OCI-LY1 (cell line): ENCODE measurements at regions not wholly inside any gene's neighbourhood (a gene's known extent, or its start where the extent isn't known, plus 50 kb on each side); places are given as distances from the start of the nearest gene placed in this dataset.

Experiments
- H2AFZ ChIP-seq: fragments of 200-600 bp; sonication (generic), shearing (Covaris generic); 2 replicates; pipeline ENCODE4 v1.6.0; 2014; ENCODE audit warnings: antibody characterized with exemption, mild to moderate bottlenecking, low read length
- H3F3A ChIP-seq: fragments of 200-600 bp; sonication (generic), shearing (Covaris generic); 2 replicates; pipeline ENCODE4 v1.6.0; 2014; ENCODE audit warnings: mild to moderate bottlenecking, antibody characterized with exemption, low read length, moderate library complexity; ENCODE audit not compliant: insufficient read depth
- H3K27ac ChIP-seq: fragments of 200-600 bp; sonication (generic); 2 replicates; pipeline ENCODE4 v1.5.1; 2014; ENCODE audit warnings: low read length, mixed run types, mild to moderate bottlenecking, low read depth; ENCODE audit not compliant: poor library complexity, severe bottlenecking
- H3K27me3 ChIP-seq: fragments of 200-600 bp; sonication (generic); 2 replicates; pipeline ENCODE4 v1.6.0; 2014; ENCODE audit warnings: antibody characterized with exemption, mild to moderate bottlenecking, low read length, moderate library complexity; ENCODE audit not compliant: insufficient read depth
- H3K36me3 ChIP-seq: fragments of 200-600 bp; sonication (generic); 2 replicates; pipeline ENCODE4 v1.6.1; 2014; ENCODE audit warnings: mild to moderate bottlenecking, antibody characterized with exemption, low read length, moderate library complexity, mixed read lengths; ENCODE audit not compliant: insufficient read depth
- H3K4me1 ChIP-seq: fragments of 200-600 bp; sonication (generic); 2 replicates; pipeline ENCODE4 v1.5.1; 2014; ENCODE audit warnings: mild to moderate bottlenecking, low read length, moderate library complexity; ENCODE audit not compliant: insufficient read depth, severe bottlenecking
- H3K4me2 ChIP-seq: fragments of 200-600 bp; sonication (generic), shearing (Covaris generic); 2 replicates; pipeline ENCODE4 v1.6.1; 2014; ENCODE audit warnings: low read length
- H3K4me3 ChIP-seq: fragments of 200-600 bp; sonication (generic); 2 replicates; pipeline ENCODE4 v1.5.1; 2014; ENCODE audit warnings: low read length, low read depth, mild to moderate bottlenecking, mixed read lengths; ENCODE audit not compliant: poor library complexity, severe bottlenecking
- H3K79me2 ChIP-seq: fragments of 200-600 bp; shearing (Covaris generic); 2 replicates; pipeline ENCODE4 v1.6.1; 2016; ENCODE audit warnings: mixed run types, low read length, mixed read lengths; ENCODE audit not compliant: insufficient read depth
- H3K9ac ChIP-seq: fragments of 200-600 bp; sonication (generic), shearing (Covaris generic); 2 replicates; pipeline ENCODE4 v1.6.1; 2014; ENCODE audit warnings: mild to moderate bottlenecking, low read length, mixed read lengths
- H3K9me2 ChIP-seq: fragments of 200-600 bp; sonication (generic), shearing (Covaris generic); 2 replicates; pipeline ENCODE4 v1.6.1; 2014; ENCODE audit warnings: low read depth, mild to moderate bottlenecking, low read length, mixed read lengths
- H3K9me3 ChIP-seq: fragments of 200-600 bp; shearing (Covaris generic); 2 replicates; pipeline ENCODE4 v1.6.1; 2014; ENCODE audit warnings: low read length, mixed read lengths
- H4K20me1 ChIP-seq: fragments of 200-600 bp; sonication (generic), shearing (Covaris generic); 2 replicates; pipeline ENCODE4 v1.6.0; 2016; ENCODE audit warnings: mild to moderate bottlenecking, low read length; ENCODE audit not compliant: insufficient read depth
- EZH2 ChIP-seq: fragments of 200-600 bp; sonication (generic), shearing (Covaris generic); IDR thresholded peaks from 2 replicates; pipeline ENCODE4 v1.8.0; 2017; ENCODE audit warnings: borderline replicate concordance, mixed run types, mild to moderate bottlenecking, antibody characterized with exemption, low read length, moderate library complexity, mixed read lengths
- TF ChIP-seq, protein P1 (sequence below): fragments of 200-600 bp; sonication (generic), shearing (Covaris generic); IDR thresholded peaks from 2 replicates; pipeline ENCODE4 v1.5.1; 2017; ENCODE audit warnings: mild to moderate bottlenecking, antibody characterized with exemption, low read length, moderate library complexity, mixed read lengths

DNA sequence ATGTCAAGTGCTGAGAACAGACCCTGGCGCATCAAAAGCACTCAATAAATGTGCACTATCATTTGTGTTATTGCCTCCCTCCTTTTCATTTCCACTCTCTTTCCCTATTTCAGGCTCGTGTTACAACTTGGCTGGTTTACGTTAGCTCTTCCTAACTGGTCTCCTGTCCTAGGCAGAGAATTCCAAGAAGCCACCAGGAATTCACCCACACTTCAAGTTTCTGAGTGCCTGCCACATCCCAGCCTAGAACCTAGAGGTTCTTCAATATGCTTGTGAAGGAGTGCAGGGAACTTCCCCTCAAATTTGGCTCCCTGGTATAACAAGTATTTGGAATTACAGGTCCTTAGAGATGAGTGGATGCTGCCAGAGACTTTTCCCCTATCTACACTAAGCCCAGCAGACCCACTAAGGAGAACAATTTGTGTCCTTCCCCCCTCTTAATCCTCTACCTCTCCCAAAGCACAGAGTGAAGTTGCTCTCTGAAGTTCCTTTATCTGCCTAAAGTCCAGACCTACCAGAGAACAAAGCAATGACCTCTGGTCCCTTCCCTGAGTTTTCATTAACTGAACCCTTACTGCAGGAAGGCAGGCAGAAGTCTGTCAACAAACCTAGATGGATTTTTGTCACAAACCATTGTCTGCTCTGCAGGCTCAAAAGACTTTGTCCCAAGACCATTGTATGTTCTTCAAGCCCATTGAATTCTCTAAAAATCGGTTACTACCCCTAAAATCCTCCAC is 201.6 kb upstream of the JARID2 start:
- Histone ChIP-seq H3K4me1 (no peaks in the 10 kb centered on the region), H3K9me3 (no peaks in the 10 kb centered on the region), H3K79me2 (no peaks in the 10 kb centered on the region), H3K4me2 (no peak overlapping the region), H2AFZ (no peak overlapping the region), H3K36me3 (no peaks in the 10 kb centered on the region), H3K9me2 (no peaks in the 10 kb centered on the region), H3K27me3 (no peaks in the 10 kb centered on the region), H4K20me1 (no peaks in the 10 kb centered on the region), H3K27ac (no peak overlapping the region), H3K9ac (no peak overlapping the region), H3F3A (no peaks in the 10 kb centered on the region), H3K4me3 (no peak overlapping the region)
- no peak for TF ChIP-seq EZH2
- TF ChIP-seq, protein P1, sequence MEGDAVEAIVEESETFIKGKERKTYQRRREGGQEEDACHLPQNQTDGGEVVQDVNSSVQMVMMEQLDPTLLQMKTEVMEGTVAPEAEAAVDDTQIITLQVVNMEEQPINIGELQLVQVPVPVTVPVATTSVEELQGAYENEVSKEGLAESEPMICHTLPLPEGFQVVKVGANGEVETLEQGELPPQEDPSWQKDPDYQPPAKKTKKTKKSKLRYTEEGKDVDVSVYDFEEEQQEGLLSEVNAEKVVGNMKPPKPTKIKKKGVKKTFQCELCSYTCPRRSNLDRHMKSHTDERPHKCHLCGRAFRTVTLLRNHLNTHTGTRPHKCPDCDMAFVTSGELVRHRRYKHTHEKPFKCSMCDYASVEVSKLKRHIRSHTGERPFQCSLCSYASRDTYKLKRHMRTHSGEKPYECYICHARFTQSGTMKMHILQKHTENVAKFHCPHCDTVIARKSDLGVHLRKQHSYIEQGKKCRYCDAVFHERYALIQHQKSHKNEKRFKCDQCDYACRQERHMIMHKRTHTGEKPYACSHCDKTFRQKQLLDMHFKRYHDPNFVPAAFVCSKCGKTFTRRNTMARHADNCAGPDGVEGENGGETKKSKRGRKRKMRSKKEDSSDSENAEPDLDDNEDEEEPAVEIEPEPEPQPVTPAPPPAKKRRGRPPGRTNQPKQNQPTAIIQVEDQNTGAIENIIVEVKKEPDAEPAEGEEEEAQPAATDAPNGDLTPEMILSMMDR = no peak

DNA sequence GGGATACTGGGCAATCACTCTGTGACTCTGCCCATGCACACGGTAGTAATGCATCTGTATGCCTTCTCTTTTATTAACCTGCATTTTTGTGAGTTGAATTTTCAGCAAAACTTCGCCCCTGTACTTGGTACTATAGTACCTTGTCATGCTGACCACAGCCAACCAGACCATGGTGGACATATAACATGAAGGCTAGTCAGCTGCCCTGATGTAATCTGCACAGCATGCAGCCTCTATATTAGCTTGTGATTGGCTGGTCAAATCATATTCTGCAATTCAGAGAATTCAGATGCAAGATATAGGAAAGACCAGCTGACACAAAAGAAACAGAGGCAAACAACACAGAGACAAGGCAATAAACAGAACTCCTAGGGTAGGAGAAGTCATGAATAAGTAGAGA is 200.9 kb upstream of the JARID2 start:
- Histone ChIP-seq H3K4me2 (no peak overlapping the region), H3K27me3 (no peaks in the 10 kb centered on the region), H3K9me3 (no peaks in the 10 kb centered on the region), H3K4me3 (no peak overlapping the region), H3K9me2 (no peaks in the 10 kb centered on the region), H3K79me2 (no peaks in the 10 kb centered on the region), H3F3A (no peaks in the 10 kb centered on the region), H4K20me1 (no peaks in the 10 kb centered on the region), H3K27ac (no peak overlapping the region), H3K36me3 (no peaks in the 10 kb centered on the region), H3K9ac (no peak overlapping the region), H3K4me1 (no peaks in the 10 kb centered on the region), H2AFZ (no peak overlapping the region)
- TF ChIP-seq EZH2 = no peak
- TF ChIP-seq, protein P1 = no peak

DNA sequence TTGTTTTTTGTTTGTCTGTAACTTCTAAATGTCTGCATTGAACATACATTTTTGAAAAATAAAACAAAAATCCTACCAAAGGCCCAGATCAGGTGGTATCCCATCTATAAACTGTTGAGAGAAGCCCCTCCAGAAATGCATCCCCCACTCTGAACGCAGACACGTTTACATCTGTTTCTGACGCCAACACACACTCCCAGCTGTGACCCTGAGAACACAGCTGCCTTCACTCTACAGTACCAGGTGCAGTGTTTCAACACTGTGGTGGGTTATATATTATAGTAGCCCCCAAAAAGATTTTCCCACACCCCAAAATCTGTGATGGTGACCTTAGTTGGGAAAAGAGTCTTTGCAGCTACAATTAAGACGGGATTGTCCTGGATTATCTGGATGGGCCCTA is 199.1 kb upstream of the JARID2 start:
- Histone ChIP-seq H3K27ac (no peak overlapping the region), H3K4me2 (no peak overlapping the region), H3K9me3 (no peaks in the 10 kb centered on the region), H3K9me2 (no peaks in the 10 kb centered on the region), H3K9ac (no peak overlapping the region), H4K20me1 (no peaks in the 10 kb centered on the region), H3K4me3 (no peak overlapping the region), H3K27me3 (no peaks in the 10 kb centered on the region), H2AFZ (no peak overlapping the region), H3K79me2 (no peaks in the 10 kb centered on the region), H3K36me3 (no peaks in the 10 kb centered on the region), H3K4me1 (no peaks in the 10 kb centered on the region), H3F3A (no peaks in the 10 kb centered on the region)
- TF ChIP-seq EZH2 = no peak
- TF ChIP-seq, protein P1 = no peak
